Astrocyte of the cerebellum (primary cell): ENCODE measurements at regions not wholly inside any gene's neighbourhood (a gene's known extent, or its start where the extent isn't known, plus 50 kb on each side); places are given as distances from the start of the nearest gene placed in this dataset.
"Not testable (repeated sequence)": the region's sequence is repeated elsewhere in the genome, so short reads cannot be mapped to it uniquely, and the experiment has no call there.

ENCODE experiments used
- DNase-seq: peaks from one replicate; pipeline ENCODE4 v3.0.0-alpha.2; 2011; ENCODE audit warnings: low read depth
- H3K4me3 ChIP-seq: 2 replicates; pipeline ENCODE4 v1.5.1; 2011; ENCODE audit warnings: mild to moderate bottlenecking, low read depth, low read length, moderate library complexity
- in situ Hi-C: cut with HindIII; loops from 2 replicates; pipeline ENCODE4 v1.10.0; 2017; ENCODE audit warnings: low sequenced_read_pairs
- TF ChIP-seq, protein P1 (sequence below): IDR thresholded peaks from 2 replicates; pipeline ENCODE4 v1.5.1; 2012; ENCODE audit warnings: low read length, low read depth, moderate library complexity, mild to moderate bottlenecking; ENCODE audit errors: missing control alignments

DNA sequence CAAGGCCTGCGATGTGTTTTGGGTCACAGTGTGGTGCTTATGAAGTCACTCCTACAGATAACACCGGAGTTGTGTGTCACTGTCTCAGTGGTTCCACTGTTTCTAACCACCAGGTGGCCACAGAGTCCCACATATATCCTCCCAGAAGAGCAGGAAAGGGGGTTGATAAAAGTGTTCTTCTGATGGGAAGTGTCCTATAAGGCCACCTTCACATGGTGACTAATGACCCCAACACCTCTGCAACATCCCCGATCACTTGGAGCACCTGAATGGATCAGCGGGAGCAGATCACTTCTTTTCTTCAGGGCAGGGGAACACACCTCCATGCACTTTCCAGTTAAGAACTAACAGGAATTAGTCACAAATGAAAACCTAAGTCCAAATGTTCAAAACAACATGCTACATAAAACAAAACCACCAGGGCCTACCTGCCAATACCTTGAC is 111.5 kb downstream of the PPIAL4G start:
- in situ Hi-C loops, DNase-seq, H3K4me3 ChIP-seq: not testable (repeated sequence)
- TF ChIP-seq, protein P1, sequence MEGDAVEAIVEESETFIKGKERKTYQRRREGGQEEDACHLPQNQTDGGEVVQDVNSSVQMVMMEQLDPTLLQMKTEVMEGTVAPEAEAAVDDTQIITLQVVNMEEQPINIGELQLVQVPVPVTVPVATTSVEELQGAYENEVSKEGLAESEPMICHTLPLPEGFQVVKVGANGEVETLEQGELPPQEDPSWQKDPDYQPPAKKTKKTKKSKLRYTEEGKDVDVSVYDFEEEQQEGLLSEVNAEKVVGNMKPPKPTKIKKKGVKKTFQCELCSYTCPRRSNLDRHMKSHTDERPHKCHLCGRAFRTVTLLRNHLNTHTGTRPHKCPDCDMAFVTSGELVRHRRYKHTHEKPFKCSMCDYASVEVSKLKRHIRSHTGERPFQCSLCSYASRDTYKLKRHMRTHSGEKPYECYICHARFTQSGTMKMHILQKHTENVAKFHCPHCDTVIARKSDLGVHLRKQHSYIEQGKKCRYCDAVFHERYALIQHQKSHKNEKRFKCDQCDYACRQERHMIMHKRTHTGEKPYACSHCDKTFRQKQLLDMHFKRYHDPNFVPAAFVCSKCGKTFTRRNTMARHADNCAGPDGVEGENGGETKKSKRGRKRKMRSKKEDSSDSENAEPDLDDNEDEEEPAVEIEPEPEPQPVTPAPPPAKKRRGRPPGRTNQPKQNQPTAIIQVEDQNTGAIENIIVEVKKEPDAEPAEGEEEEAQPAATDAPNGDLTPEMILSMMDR, result peak; percentile 68

DNA sequence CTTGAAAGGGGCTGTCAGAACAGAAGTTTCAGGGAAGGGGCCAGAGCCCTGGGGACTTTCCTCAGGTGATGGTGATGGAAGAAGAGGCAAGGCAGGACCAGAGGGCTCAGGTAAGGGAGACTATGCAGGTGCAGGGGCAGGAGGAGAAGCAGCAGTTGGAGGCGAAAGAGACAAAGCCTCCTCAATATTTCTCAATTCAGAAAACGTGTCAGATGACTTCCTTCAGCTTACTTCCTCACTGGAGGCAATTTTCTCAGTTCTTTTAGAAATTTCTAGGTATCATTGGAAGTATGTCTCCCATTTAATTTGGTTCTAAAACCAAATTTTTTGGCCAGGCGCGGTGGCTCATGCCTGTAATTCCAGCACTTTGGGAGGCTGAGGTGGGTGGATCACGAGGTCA is 112.4 kb downstream of the PPIAL4G start:
- in situ Hi-C loops, H3K4me3 ChIP-seq, DNase-seq: not testable (repeated sequence)

DNA sequence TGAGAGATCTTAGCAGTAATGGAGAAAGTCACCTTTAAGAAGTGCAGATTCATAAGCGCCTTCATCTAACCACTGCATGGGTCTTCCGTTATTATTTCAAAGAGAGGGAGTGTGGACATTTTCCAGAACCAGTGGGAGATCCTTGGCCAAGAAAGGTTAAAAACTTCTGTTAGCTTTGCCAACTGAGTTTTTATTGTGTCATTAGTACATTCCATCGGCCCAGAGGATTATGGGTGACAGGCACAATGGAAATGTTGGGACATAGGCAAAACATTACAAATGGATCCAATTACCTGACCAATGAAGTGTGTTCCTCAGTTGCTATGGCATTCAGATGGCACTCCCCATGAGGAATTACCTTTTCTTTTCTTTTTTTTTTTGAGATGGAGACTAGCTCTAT is 115.5 kb downstream of the PPIAL4G start:
- H3K4me3 ChIP-seq, result no peak overlapping the region
- DNase-seq, result no peak
- TF ChIP-seq, protein P1, result no peak
- in situ Hi-C loops, result no loop called here

DNA sequence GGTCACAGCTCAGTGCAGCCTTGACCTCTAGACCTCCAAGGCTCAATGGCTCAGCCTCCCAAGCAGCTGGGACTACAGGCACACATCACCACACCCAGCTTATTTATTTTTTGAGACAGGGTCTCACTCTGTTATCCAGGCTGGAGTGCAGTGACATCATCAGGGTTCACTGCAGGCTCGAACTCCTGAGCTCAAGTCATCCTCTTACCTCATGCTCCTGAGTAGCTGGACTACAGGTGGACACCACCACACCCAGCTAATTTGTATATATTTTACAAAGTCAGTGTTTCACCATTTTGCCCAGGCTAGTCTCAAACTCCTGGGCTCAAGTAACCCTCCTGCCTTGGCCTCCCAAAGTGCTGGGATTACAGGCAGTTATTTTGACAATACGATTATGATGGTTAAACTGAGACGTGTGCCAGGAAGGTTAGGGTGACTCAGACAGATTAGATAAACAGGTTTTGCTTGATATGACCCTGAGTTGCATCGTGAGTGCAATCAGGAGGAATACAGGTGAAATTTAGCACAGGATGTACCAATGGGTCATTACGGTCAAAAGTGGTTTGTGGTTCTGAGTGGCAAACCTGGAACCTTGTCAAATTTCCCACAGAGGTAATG is 116.9 kb downstream of the PPIAL4G start:
- DNase-seq, in situ Hi-C loops, H3K4me3 ChIP-seq: not testable (repeated sequence)

DNA sequence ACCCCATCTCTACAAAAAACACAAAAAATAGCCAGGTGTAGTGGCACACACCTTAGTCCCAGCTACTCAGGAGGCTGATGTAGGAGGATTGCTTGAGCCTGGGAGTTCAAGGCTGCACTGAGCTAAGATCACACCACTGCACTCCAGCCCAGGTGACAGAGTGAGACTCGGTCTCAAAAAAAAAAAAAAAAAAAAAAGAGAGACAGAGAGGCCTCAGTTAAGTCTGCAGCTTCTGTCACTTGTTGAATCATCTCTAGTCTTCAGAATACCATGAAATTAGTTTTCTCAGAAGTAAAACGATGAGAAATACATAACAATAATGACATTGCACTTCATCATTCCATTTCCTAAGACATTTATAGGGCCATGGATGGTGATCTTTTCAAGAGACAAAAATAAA is 118.0 kb downstream of the PPIAL4G start:
- DNase-seq, H3K4me3 ChIP-seq, in situ Hi-C loops: not testable (repeated sequence)

DNA sequence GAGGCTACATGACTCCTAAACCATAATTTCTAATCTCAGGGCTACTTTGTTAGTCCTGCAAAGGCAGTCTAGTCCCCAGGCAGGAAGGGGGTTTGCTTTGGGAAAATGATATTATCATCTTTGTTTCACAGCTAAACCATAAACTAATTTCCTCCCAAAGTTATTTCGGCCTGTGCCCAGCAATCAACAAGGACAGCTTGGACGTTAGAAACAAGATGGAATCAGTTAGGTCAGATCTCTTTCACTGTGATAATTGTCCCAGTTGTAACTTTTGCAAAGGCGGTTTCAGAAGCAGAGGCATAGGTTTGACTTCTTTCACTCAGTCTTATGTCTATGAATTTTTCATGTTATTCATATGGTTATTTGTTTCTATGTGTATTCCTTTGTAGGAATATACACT is 119.1 kb downstream of the PPIAL4G start:
- DNase-seq, H3K4me3 ChIP-seq, in situ Hi-C loops: not testable (repeated sequence)

DNA sequence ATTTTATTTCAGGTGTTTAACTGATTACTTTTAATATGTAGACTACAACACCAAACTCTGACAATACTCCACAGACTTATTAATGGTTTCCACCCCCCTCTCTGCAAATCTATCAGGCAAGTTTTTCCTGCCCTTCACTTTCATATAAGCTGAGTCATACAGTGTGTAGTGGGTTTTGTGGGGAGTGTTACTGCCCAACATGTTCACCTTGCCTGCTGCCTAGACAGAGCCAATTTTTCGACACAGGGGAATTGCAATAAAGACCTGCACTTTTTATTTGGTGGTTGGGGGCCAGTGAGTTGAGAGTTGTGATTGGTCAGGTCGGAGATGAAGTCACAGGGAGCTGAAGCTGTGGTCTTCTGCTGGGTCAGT is 119.7 kb downstream of the PPIAL4G start:
- DNase-seq, result no peak
- TF ChIP-seq, protein P1, result no peak
- H3K4me3 ChIP-seq, result no peak overlapping the region
- in situ Hi-C loops, result no loop called here

DNA sequence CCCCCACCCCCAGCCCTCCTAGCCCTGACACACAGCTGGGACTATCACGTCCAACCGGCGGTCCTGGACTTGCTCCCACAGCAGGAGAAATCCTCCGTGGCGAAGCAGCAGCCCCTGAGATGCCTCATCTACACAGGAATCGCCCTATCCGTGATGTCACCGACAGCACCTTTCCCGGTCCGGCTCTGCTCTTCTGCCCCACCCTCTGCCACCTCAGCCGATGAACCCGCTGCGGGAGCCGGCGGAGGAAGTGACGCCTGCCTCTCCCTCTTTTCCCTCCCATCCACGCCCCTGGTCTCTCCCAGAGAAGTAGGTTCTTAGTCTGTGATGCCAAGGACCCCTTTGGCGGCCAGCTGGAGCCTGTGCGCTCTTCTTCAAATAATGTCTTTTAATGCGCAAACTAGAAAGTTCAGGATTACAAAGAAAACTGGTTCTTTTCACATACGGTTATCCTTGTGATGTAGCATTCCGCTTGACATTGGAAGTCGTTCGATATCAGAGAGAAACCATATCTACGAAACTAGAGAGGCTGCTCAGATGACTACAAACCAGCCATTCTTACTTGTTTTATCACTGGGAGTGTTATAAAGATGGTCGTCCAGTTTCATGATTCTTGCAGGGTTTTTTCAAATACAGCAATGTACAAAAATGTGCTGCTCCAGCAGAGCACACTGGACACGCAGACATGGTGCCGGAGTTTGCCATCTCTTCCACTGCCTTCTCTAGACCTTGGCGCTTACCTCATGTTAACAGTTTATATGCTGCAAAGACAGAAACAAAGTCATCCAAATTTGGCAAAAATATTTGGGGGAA is 120.3 kb downstream of the PPIAL4G start:
- H3K4me3 ChIP-seq, result peak overlapping the region; percentile 26
- TF ChIP-seq, protein P1, result no peak

DNA sequence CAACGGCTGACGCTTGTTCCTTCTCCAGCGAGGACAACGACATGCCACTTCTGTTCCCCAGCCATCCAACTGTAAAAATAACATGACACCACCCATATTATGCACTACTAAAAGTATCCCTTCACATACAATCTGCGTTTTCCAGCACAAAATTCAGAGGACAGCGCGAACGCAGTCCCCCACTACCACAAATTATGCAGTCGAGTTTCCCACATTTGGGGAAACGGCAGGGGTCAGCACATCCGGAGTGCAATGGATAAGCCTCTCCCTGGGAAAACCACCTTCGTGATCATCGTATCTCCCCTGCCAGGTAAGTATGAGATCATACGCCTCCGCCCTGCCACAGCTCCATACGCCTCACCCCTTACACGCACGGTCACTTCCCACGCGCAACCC is 120.9 kb downstream of the PPIAL4G start:
- H3K4me3 ChIP-seq, result peak overlapping the region; percentile 26
- DNase-seq, result no peak
- in situ Hi-C loops, result no loop called here
- TF ChIP-seq, protein P1, result no peak

More for the DNA sequence above, 120.3 kb downstream of the PPIAL4G start:
- in situ Hi-C loops, result no loop called here
- no peak for DNase-seq
